GM20000 (cell line): ENCODE measurements at regions not wholly inside any gene's neighbourhood (a gene's known extent, or its start where the extent isn't known, plus 50 kb on each side); places are given as distances from the start of the nearest gene placed in this dataset.

Experiments
- DNase-seq: peaks from one replicate; pipeline ENCODE4 v3.0.0; 2012; ENCODE audit warnings: low spot score
- CTCF ChIP-seq: IDR thresholded peaks from 2 replicates; pipeline ENCODE4 v1.5.1; 2012; ENCODE audit warnings: mild to moderate bottlenecking, control low read depth; ENCODE audit errors: extremely low read depth, missing control alignments

GRCh38 chr13:21949818-21950429, 279.1 kb downstream of the FGF9 start:
- TF ChIP-seq CTCF = no peak
- DNase-seq = no peak

DNA sequence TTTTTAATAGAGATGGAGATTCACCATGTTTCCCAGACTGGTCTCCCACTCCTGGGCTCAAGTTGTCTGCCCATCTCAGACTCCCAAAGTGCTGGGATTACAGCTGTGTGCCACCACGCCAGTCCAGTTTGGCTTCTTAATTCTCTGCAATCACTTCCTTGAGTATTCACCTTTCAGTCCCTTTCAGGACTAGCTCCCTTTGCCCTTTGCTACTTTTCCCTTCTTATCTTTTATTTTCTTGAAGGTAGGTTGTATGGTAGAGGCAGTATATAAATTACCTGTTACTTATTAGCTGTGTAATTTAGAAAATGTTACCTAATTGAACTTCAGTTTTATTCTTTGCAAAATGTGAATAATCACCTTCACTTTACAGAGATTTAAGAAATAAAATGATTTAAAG, 285.8 kb downstream of the FGF9 start:
- TF ChIP-seq CTCF = no peak

DNA sequence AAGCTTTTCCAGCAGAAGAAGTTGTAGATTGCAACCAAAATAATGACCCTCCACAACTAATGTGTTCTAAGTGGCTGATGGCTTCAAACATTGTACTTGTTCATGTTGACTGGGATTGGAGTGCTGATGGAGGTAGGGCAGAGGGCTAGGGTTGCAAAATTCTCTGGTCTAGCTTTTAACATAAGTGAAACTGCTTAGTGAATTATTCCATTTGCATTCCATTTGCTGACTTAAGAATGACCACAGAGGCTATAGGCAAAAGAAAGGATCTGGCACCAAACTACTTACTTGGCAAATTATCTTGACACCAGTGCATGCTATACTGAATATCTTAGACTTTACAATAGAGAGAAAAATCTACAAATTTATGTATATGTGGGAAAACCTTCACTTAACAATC, 287.0 kb downstream of the FGF9 start:
- no peak for TF ChIP-seq CTCF
- DNase-seq = no peak

More for the DNA sequence above, 285.8 kb downstream of the FGF9 start:
- no peak for DNase-seq

DNA sequence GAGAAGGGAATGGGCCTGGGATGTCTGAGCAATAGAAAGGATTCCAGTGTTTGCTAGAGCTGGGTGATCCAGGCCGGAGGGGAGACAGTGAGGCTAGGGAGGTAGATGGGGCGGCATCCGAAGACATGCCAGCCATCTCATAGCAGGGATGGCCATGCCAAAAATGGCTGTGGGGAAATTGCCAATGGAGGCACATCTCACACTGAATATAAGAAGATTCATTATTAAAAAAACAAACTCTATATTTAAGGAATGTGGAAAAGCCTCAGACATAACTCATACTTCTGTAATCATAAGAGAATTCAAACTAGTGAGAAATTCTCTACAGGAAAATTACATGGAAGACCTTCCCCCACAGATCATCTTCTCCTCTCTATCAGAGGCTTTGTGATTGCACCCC, 289.2 kb downstream of the FGF9 start:
- no peak for DNase-seq
- TF ChIP-seq CTCF = no peak

- DNase-seq = no peak
- TF ChIP-seq CTCF = no peak
Measured at GRCh38 chr13:21964686-21965085, 293.8 kb downstream of the FGF9 start.

DNA sequence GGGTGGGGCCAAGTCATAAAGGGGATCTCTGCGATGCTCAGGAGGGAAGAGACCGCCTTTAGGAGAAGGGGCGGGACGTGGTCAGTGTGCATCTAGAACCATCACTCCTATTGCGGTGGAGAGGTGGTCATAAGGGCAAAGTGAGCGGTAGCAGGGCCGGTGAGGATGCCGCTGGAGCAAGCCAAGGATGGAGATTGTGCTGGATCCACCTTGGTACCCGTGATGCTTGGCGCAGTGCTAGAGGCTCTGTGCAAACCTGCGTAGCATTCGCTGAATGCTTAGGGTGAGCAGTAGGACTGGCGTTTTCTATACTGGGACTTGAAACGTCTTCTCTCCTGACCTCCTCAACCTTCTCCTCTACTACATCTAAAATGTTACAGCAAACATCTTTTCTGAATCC, 294.2 kb downstream of the FGF9 start:
- TF ChIP-seq CTCF = no peak
- DNase-seq = no peak

- no peak for DNase-seq
- TF ChIP-seq CTCF = no peak
Measured at GRCh38 chr13:21966014-21966413, 295.1 kb downstream of the FGF9 start.

DNA sequence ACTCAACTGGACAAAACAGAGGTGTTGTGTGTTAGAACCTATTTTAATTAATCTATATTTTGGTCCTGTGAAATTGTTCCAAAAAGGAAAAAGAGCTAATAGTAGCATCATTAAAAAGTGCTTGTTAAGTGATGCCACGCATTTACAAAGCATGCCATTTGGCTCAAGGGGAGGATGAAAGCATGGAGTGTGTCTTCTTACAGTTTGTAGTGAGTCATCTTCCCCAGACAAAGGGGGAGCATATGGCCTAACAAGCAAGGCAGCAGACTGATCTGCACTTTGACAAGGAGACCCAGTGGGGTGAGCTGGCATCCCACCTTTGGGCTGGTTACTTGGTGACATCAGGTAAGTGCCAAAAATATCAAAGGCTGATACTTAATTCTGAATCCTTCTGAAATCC, 297.0 kb downstream of the FGF9 start:
- DNase-seq = no peak
- no peak for TF ChIP-seq CTCF
